K562 (cell line): ENCODE measurements at regions not wholly inside any gene's neighbourhood (a gene's known extent, or its start where the extent isn't known, plus 50 kb on each side); places are given as distances from the start of the nearest gene placed in this dataset.

Experiments used
- ATAC-seq: fragments of 200-7000 bp; cut with Tn5 transposase; 3 replicates; pipeline ENCODE4 v1.9.1; 2020; ENCODE audit warnings: moderate library complexity
- BruUV-seq: library from RNA; stranded (reverse); fragments of 400-500 nt; replicated peaks from 2 replicates; lab custom pipeline; 2021; lab: Mats Ljungman, UMichigan
- CTCF ChIA-PET: fragments of 300-600 bp; formaldehyde crosslinking; extraction: SDS; loops from one replicate; lab custom pipeline; 2021; ENCODE audit warnings: low intra/inter-chr PET ratio; lab: Yijun Ruan, JAX
- POLR2A ChIA-PET: fragments of 300-600, 350-650 bp; sonication (Branson Sonifier 250); formaldehyde crosslinking; extraction: SDS; loops from one replicate; lab custom pipeline; 2021; ENCODE audit warnings: antibody characterized with exemption, inconsistent platforms; lab: Yijun Ruan, JAX
- DNase-seq, 4 experiments: peaks; one replicate each; pipeline versions ENCODE4 v3.0.0 to v3.0.0-alpha.2; 2011 to 2018; ENCODE audit warnings: low spot score in 3 of 4, mixed read lengths in 3 of 4; ENCODE audit errors: extremely low read depth in 1 of 4
- FAIRE-seq: peaks from 2 replicates; lab custom pipeline; 2011; peaks lifted over from hg19 to GRCh38; lab: Jason Lieb, UNC
- H2AFZ ChIP-seq: 2 replicates; pipeline ENCODE4 v1.6.0; 2011; ENCODE audit warnings: low read depth, low read length, control low read depth, inconsistent platforms
- H3K27ac ChIP-seq: fragments of 200-600 bp; 3 replicates; pipeline ENCODE4 v1.8.0; 2011; ENCODE audit warnings: low read depth, mild to moderate bottlenecking, control low read depth, inconsistent platforms, low read length, moderate library complexity, mixed read lengths; ENCODE audit errors: extremely low read depth
- H3K27me3 ChIP-seq, 2 experiments: fragments of 300-600 bp in 1 of 2; 2 replicates in 1 of 2; 3 replicates in 1 of 2; pipeline versions ENCODE4 v1.6.0 to v1.8.0; 2011; ENCODE audit warnings: inconsistent platforms in 2 of 2, low read length in 2 of 2, mild to moderate bottlenecking in 1 of 2, mixed read lengths in 1 of 2, moderate library complexity in 1 of 2; ENCODE audit not compliant: control insufficient read depth in 2 of 2, insufficient read depth in 2 of 2
- H3K36me3 ChIP-seq: fragments of 300-600 bp; 3 replicates; pipeline ENCODE4 v1.8.0; 2011; ENCODE audit warnings: mild to moderate bottlenecking, low read length, inconsistent platforms; ENCODE audit not compliant: control insufficient read depth, insufficient read depth
- H3K4me1 ChIP-seq, 2 experiments: fragments of 200-600 bp in 1 of 2; replicated peaks in 1 of 2; 2 replicates in 1 of 2; 3 replicates in 1 of 2; pipeline versions ENCODE4 v1.5.1 to v1.8.0; 2011; ENCODE audit warnings: inconsistent platforms in 2 of 2, low read length in 2 of 2, mild to moderate bottlenecking in 1 of 2, mixed read lengths in 1 of 2, moderate library complexity in 1 of 2; ENCODE audit not compliant: control insufficient read depth in 2 of 2, insufficient read depth in 2 of 2
- H3K4me2 ChIP-seq: 2 replicates; pipeline ENCODE4 v1.6.1; 2011; ENCODE audit warnings: low read length, control low read depth, inconsistent platforms, mixed read lengths; ENCODE audit not compliant: insufficient read depth
- H3K4me3 ChIP-seq: fragments of 200-600 bp; sonication (generic), shearing (Covaris generic); 2 replicates; pipeline ENCODE4 v1.5.1; 2016; ENCODE audit warnings: control low read depth, inconsistent platforms
- H3K79me2 ChIP-seq: fragments of 200-600 bp; 3 replicates; pipeline ENCODE4 v1.8.0; 2011; ENCODE audit warnings: low read length, inconsistent platforms; ENCODE audit not compliant: control insufficient read depth, insufficient read depth
- H3K9ac ChIP-seq, 2 experiments: 2 replicates each; pipeline versions ENCODE4 v1.6.0 to v1.6.1; 2011; ENCODE audit warnings: low read depth in 2 of 2, low read length in 2 of 2, control low read depth in 1 of 2, inconsistent platforms in 1 of 2, mild to moderate bottlenecking in 1 of 2, mixed read lengths in 1 of 2; ENCODE audit not compliant: insufficient read depth in 1 of 2
- H3K9me1 ChIP-seq: one replicate; pipeline ENCODE4 v1.6.0; 2011; ENCODE audit warnings: inconsistent platforms, mild to moderate bottlenecking, low read length, moderate library complexity; ENCODE audit not compliant: control insufficient read depth, insufficient read depth
- H3K9me3 ChIP-seq: replicated peaks from 2 replicates; pipeline ENCODE4 v1.5.1; 2011; ENCODE audit warnings: low read depth, low read length, inconsistent platforms; ENCODE audit not compliant: control insufficient read depth, insufficient read depth
- H4K20me1 ChIP-seq: replicated peaks from 2 replicates; pipeline ENCODE4 v1.6.1; 2011; ENCODE audit warnings: low read length, inconsistent platforms, mixed read lengths; ENCODE audit not compliant: control insufficient read depth, insufficient read depth
- DMBX1 ChIP-seq: fragments of 250-450 bp; sonication (Bioruptor Pico); IDR thresholded peaks from 2 replicates; pipeline ENCODE4 v1.8.0; 2022; ENCODE audit warnings: inconsistent platforms, mild to moderate bottlenecking, moderate library complexity, borderline replicate concordance
- DPF2 ChIP-seq: fragments of 450-650 bp; IDR thresholded peaks from 2 replicates; pipeline ENCODE4 v1.6.1; 2016
- HEY1 ChIP-seq: fragments of 250-450 bp; sonication (Bioruptor Pico); IDR thresholded peaks from 2 replicates; pipeline ENCODE4 v1.5.0; 2020; ENCODE audit warnings: mild to moderate bottlenecking, moderate library complexity, borderline replicate concordance
- ILF3 ChIP-seq: fragments of 450-650 bp; IDR thresholded peaks from 2 replicates; pipeline ENCODE4 v1.6.1; 2018; ENCODE audit warnings: antibody characterized with exemption, mild to moderate bottlenecking, moderate library complexity, borderline replicate concordance
- MAFG ChIP-seq: fragments of 450-650 bp; conservative IDR thresholded peaks from 2 replicates; pipeline ENCODE4 v1.6.1; 2016; ENCODE audit warnings: missing genetic modification characterization, missing compliant biosample characterization
- NFRKB ChIP-seq: fragments of 450-650 bp; IDR thresholded peaks from 2 replicates; pipeline ENCODE4 v1.6.1; 2016; ENCODE audit warnings: low read depth
- PRPF4 ChIP-seq: fragments of 200-400 bp; formaldehyde crosslinking; IDR thresholded peaks from one replicate; pipeline ENCODE4 v1.6.1; 2017; ENCODE audit warnings: low read length, low read depth, mild to moderate bottlenecking; ENCODE audit not compliant: insufficient read depth, poor library complexity, severe bottlenecking
- U2AF2 ChIP-seq: fragments of 200-400 bp; formaldehyde crosslinking; optimal IDR thresholded peaks from 2 replicates; pipeline ENCODE3; 2017; ENCODE audit warnings: low read depth, mild to moderate bottlenecking, low read length
- in situ Hi-C: fragments of 300-500 bp; cut with MboI; formaldehyde crosslinking; loops from 4 replicates; pipeline ENCODE4 v1.15.0; 2018; ENCODE audit warnings: inconsistent platforms, mixed read lengths
- intact Hi-C: fragments of 100-400 bp; cut with micrococcal nuclease; formaldehyde crosslinking; loops from 2 replicates; pipeline ENCODE4 v1.14.2; 2022
- TF ChIP-seq, protein P1 (sequence below): fragments of 250-450 bp; sonication (Bioruptor Pico); IDR thresholded peaks from 2 replicates; pipeline ENCODE4 v1.6.1; 2021; ENCODE audit warnings: mild to moderate bottlenecking
- TF ChIP-seq, protein P2 (sequence below): fragments of 250-450 bp; sonication (Bioruptor Pico); IDR thresholded peaks from 2 replicates; pipeline ENCODE4 v1.8.0; 2022; ENCODE audit warnings: inconsistent platforms
- TF ChIP-seq, protein P3 (sequence below): IDR thresholded peaks from 2 replicates; pipeline ENCODE4 v1.6.1; 2016; ENCODE audit warnings: missing genetic modification characterization, missing compliant biosample characterization
- TF ChIP-seq, protein P4 (sequence below): fragments of 250-450 bp; sonication (Bioruptor Pico); IDR thresholded peaks from 2 replicates; pipeline ENCODE4 v1.5.0; 2020; ENCODE audit warnings: mild to moderate bottlenecking, borderline replicate concordance

DNA sequence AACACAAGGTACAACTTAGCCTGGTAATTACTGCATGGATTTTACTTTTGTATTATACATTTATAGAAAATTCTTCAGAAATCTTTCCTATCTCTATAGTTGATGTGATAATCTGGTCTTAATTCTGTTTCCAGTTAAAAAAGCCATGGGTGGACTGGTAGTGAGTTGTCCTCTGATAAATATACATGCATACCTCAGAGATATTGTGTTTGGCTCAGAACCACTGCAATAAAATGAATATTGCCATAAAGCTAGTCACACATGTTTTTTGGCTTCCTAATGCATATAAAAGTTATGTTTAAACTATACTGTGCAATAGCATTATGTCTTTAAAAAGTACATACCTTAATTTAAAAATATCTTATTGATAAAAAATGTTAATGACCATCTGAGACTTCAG is 708.6 kb upstream of the MARCKS start:
- intact Hi-C loops: no loop called here
- no peak overlapping the region for H2AFZ ChIP-seq
- H3K27ac ChIP-seq: no peak overlapping the region
- no peak overlapping the region for H3K4me2 ChIP-seq
- no TSS peak for BruUV-seq
- POLR2A ChIA-PET: interaction anchor here (0.7 kb wide), 1 partner anchor 105 kb away, joined by 3 read pairs; no protein-coding TSS in a partner anchor
- CTCF ChIA-PET: no interaction called here
- DNase-seq: no peak
- no peaks in the 10 kb centered on the region for H3K9me1 ChIP-seq
- no peaks in the 10 kb centered on the region for H4K20me1 ChIP-seq
- no peak overlapping the region for H3K4me3 ChIP-seq
- TF ChIP-seq, protein P1, sequence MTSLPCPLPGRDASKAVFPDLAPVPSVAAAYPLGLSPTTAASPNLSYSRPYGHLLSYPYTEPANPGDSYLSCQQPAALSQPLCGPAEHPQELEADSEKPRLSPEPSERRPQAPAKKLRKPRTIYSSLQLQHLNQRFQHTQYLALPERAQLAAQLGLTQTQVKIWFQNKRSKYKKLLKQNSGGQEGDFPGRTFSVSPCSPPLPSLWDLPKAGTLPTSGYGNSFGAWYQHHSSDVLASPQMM (CRISPR knock-in tag): no peak
- TF ChIP-seq MAFG (tag) (no peak), ILF3 (no peak), U2AF2 (no peak), HEY1 (CRISPR knock-in tag) (no peak), DPF2 (no peak), NFRKB (no peak), DMBX1 (no peak), PRPF4 (no peak)
- TF ChIP-seq, protein P2, sequence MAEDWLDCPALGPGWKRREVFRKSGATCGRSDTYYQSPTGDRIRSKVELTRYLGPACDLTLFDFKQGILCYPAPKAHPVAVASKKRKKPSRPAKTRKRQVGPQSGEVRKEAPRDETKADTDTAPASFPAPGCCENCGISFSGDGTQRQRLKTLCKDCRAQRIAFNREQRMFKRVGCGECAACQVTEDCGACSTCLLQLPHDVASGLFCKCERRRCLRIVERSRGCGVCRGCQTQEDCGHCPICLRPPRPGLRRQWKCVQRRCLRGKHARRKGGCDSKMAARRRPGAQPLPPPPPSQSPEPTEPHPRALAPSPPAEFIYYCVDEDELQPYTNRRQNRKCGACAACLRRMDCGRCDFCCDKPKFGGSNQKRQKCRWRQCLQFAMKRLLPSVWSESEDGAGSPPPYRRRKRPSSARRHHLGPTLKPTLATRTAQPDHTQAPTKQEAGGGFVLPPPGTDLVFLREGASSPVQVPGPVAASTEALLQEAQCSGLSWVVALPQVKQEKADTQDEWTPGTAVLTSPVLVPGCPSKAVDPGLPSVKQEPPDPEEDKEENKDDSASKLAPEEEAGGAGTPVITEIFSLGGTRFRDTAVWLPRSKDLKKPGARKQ (CRISPR knock-in tag): no peak
- TF ChIP-seq, protein P3, sequence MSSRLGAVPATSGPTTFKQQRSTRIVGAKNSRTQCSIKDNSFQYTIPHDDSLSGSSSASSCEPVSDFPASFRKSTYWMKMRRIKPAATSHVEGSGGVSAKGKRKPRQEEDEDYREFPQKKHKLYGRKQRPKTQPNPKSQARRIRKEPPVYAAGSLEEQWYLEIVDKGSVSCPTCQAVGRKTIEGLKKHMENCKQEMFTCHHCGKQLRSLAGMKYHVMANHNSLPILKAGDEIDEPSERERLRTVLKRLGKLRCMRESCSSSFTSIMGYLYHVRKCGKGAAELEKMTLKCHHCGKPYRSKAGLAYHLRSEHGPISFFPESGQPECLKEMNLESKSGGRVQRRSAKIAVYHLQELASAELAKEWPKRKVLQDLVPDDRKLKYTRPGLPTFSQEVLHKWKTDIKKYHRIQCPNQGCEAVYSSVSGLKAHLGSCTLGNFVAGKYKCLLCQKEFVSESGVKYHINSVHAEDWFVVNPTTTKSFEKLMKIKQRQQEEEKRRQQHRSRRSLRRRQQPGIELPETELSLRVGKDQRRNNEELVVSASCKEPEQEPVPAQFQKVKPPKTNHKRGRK (tag): no peak
- TF ChIP-seq, protein P4, sequence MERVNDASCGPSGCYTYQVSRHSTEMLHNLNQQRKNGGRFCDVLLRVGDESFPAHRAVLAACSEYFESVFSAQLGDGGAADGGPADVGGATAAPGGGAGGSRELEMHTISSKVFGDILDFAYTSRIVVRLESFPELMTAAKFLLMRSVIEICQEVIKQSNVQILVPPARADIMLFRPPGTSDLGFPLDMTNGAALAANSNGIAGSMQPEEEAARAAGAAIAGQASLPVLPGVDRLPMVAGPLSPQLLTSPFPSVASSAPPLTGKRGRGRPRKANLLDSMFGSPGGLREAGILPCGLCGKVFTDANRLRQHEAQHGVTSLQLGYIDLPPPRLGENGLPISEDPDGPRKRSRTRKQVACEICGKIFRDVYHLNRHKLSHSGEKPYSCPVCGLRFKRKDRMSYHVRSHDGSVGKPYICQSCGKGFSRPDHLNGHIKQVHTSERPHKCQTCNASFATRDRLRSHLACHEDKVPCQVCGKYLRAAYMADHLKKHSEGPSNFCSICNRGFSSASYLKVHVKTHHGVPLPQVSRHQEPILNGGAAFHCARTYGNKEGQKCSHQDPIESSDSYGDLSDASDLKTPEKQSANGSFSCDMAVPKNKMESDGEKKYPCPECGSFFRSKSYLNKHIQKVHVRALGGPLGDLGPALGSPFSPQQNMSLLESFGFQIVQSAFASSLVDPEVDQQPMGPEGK (CRISPR knock-in tag): no peak
- no peaks in the 10 kb centered on the region for H3K36me3 ChIP-seq
- in situ Hi-C loops: no loop called here
- no peak for FAIRE-seq
- H3K9me3 ChIP-seq: no peaks in the 10 kb centered on the region
- no peaks in the 10 kb centered on the region for H3K79me2 ChIP-seq
- ATAC-seq: no peak
- no peaks in the 10 kb centered on the region for H3K4me1 ChIP-seq
- no peaks in the 10 kb centered on the region for H3K27me3 ChIP-seq
- no peak overlapping the region for H3K9ac ChIP-seq
